Renal cortical epithelial cell (primary cell): ENCODE measurements at regions not wholly inside any gene's neighbourhood (a gene's known extent, or its start where the extent isn't known, plus 50 kb on each side); places are given as distances from the start of the nearest gene placed in this dataset.

Source experiments
- DNase-seq: peaks from one replicate; pipeline ENCODE4 v3.0.0-alpha.2; 2011; ENCODE audit warnings: low read depth

- DNase-seq: no peak
These were observed 264.7 kb upstream of the KCNH8 start for GRCh38 chr3:18883571-18883970.

- DNase-seq: no peak
These were observed 267.6 kb upstream of the KCNH8 start for GRCh38 chr3:18880691-18881090.

- no peak for DNase-seq
These were observed 275.8 kb upstream of the KCNH8 start for GRCh38 chr3:18872466-18872865.

- no peak for DNase-seq
These were observed 277.7 kb upstream of the KCNH8 start for GRCh38 chr3:18870642-18871041.

- DNase-seq: no peak
These were observed 278.2 kb upstream of the KCNH8 start for GRCh38 chr3:18870074-18870640.

GRCh38 chr3:18868911-18869689 lies 279.2 kb upstream of the KCNH8 start:
- DNase-seq: no peak

GRCh38 chr3:18866899-18867298 lies 281.4 kb upstream of the KCNH8 start:
- DNase-seq: no peak

GRCh38 chr3:18864933-18865731 lies 283.2 kb upstream of the KCNH8 start:
- no peak for DNase-seq

GRCh38 chr3:18862077-18862476 lies 286.2 kb upstream of the KCNH8 start:
- no peak for DNase-seq

GRCh38 chr3:18861137-18861536 lies 287.2 kb upstream of the KCNH8 start:
- no peak for DNase-seq

- no peak for DNase-seq
These were observed 295.0 kb upstream of the KCNH8 start for GRCh38 chr3:18853269-18853668.

- peak; percentile 21 for DNase-seq
These were observed 300.6 kb upstream of the KCNH8 start for GRCh38 chr3:18847583-18848197.

- no peak for DNase-seq
These were observed 304.3 kb upstream of the KCNH8 start for GRCh38 chr3:18843983-18844382.

GRCh38 chr3:18843188-18843587 lies 305.1 kb upstream of the KCNH8 start:
- no peak for DNase-seq

GRCh38 chr3:18841422-18842343 lies 306.6 kb upstream of the KCNH8 start:
- DNase-seq: no peak

GRCh38 chr3:18840535-18841137 lies 307.7 kb upstream of the KCNH8 start:
- DNase-seq: no peak

- no peak for DNase-seq
These were observed 309.6 kb upstream of the KCNH8 start for GRCh38 chr3:18838758-18839157.

GRCh38 chr3:18837137-18837755 lies 311.1 kb upstream of the KCNH8 start:
- no peak for DNase-seq

- no peak for DNase-seq
These were observed 313.3 kb upstream of the KCNH8 start for GRCh38 chr3:18835021-18835420.

GRCh38 chr3:18830087-18830486 lies 318.2 kb upstream of the KCNH8 start:
- DNase-seq: no peak
